ENCODE measurements at regions not wholly inside any gene's neighbourhood (a gene's known extent, or its start where the extent isn't known, plus 50 kb on each side); places are given as distances from the start of the nearest gene placed in this dataset.

DNA sequence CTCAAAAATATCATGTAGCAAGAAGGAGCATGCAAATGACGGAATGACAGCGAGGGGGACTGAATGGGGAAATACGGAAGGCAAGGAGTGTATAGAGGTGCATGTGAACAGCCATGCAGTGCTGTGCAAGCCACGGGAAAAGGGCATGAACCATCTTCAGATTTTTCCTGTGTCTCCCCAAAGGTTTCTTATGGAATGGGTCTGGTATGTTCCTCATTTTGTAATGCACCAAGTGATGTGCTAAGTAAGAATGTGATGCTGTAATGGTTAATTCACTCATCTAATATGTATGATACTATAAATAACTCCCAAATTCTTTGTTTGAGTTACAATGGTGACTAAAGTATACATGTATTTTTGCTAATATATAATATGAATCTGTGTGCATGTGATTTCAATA is 99.0 kb upstream of the DAB2 start:
- DNase-seq: no peak

DNA sequence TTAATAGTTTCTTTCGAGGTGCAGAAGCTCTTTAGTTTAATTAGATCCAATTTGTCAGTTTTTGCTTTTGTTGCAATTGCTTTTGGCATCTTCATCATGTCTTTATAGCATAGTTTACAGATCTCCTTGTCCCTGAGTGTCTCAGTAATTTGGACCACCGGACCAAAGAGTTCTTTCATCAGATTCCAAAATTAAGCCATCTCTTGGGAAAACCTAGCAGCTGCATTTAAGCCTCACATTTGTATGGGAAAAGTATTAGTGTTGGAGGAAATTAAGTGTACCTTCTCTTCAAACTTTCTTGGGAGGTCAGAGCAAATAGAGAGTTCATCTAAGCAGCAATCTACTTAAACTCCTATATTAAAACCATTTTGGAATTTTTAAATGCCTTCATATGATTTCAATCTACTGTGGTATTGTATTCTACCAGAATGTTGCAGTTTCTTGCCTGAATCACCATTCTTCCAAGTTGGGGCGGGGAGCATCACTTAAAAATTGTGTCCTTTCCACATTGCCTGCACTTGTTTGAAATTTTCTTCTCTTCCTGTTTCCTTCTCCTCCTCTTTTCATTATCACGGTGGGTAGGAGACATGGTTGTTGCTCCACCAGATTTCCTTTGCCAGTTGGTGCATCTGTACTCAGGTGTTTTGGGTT is 97.3 kb upstream of the DAB2 start:
- DNase-seq: no peak

DNA sequence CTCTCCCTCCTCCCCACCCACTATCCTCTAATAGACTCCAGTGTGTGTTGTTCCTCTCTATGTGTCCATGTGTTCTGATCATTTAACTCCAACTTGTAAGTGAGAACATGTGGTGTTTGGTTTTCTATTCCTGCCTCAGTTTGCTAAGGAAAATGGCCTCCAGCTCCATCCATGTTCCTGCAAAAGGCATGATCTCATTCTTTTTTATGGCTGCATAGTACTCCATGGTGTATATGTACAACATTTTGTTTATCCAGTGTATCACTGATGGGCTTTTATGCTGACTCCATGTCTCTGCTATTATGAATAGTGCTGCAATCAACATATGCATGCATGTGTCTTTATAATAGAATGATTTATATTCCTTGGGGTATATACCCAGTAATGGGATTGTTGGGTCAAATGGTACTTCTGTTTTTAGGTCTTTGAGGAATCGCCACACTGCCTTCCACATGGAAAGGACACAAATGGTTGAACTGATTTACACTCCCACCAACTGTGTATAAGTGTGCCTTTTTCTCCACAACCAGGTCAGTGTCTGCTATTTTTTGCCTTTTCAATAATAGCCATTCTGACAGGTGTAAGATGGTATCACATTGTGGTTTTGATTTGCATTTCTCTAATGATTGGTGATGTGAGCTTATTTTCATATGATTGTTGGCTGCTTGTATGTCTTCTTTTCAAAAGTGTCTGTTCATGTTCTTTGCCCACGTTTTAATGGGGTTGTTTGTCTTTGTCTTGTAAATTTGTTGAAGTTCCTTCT is 96.5 kb upstream of the DAB2 start:
- no peak for DNase-seq

- DNase-seq: no peak
Measured at GRCh38 chr5:39520232-39520572, 95.4 kb upstream of the DAB2 start.

GRCh38 chr5:39519566-39520231 is 94.9 kb upstream of the DAB2 start:
- DNase-seq: no peak

- DNase-seq: no peak
Measured at GRCh38 chr5:39519079-39519478, 94.3 kb upstream of the DAB2 start.

- DNase-seq: no peak
Measured at GRCh38 chr5:39518516-39518915, 93.7 kb upstream of the DAB2 start.

DNA sequence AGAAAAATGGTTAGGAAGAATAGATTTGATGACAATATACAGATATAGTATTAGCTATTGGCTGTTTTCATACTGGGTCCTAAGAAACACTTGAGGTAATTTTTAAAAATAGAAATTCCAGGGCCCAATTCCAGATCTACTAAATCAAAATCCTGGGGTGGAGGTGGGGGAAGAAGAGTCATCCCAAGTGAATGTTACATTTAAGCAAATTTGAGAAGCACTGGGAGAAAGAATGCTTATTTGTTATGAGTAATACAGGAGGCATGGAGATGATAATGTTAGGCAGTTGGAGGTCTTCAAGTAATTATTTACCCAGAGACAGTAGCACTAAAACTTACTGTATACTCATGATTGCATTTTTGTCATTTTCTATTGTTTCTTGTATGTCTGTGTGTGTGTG is 93.0 kb upstream of the DAB2 start:
- no peak for DNase-seq

- no peak for DNase-seq
Measured at GRCh38 chr5:39515881-39516280, 91.1 kb upstream of the DAB2 start.

DNA sequence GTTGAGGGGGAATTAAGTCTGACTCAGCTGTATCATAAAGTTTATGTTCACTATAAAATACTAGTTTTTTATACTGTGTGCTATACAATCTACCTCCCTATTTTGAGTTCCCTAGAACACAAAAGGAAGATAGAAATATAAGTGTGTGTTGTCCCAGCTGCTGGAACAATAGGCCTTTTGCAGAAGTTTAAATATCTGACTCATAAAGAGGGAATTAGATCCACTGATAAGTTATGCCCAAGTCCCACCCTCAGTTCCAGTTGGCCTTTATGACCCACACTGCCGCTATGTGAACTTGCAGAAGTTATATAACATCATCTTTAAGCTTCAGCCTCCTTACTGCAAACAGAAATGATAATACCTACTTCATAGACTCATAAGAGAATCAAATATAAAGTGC is 88.5 kb upstream of the DAB2 start:
- no peak for DNase-seq

GRCh38 chr5:39506211-39506610 is 81.4 kb upstream of the DAB2 start:
- DNase-seq: no peak

DNA sequence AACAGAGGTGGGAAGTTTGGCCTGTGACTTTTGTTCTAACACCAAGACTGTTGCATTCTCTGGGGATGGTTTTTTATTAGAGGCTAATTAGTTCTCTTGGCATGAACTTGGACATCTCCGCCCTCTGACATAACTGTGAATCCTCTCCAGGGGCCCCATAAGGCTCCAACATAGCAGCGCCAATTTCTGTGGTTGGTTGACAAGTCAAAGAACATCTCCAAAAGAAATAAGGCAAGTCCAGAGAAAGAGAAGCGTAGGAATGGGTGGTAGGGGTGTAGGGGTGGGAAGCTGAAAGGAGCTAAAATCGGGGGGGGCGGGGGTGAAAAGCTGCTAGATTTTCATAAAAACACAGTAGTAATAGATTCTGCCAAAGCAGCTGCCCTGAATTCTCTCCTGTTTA is 81.0 kb upstream of the DAB2 start:
- DNase-seq: no peak

- no peak for DNase-seq
Measured at GRCh38 chr5:39505363-39505762, 80.6 kb upstream of the DAB2 start.

DNA sequence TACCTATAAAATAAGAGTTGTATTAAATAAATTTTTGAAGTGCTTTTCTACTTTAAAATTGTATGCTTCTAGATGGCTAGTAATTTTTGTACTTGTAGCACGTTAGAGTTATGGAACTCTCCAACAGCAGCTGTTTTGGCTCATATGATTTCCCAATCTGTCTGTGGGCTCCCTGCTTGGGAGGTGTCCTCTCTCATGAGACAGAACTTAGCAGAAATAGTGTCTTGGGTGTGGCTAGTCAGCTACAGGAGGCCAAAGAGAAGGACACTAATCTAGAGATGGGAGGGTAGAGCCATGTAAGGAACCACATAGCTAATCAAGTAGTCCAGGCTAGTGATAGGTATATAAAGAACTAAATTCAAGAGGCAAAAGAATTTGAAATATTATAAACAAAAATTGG is 78.4 kb upstream of the DAB2 start:
- no peak for DNase-seq

DNA sequence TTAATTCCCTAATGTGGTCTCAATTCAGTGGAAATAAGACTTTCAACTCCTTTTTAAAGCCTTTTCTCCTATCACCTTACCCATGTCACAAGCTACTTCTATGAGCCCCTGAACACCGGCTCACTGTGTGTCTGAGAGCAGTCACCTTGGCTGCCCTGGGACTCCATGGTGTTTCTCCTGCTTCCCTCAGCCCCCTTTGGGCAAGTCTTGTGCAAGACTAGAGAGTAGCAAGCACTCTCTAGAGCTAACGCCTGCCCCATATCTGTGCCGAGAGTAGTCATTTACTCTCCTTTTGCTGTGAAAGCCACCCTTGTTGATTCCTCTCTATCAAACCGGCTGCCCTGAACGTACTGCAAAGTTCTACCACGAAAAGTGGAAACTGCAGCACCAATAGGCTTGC is 77.9 kb upstream of the DAB2 start:
- DNase-seq: no peak

GRCh38 chr5:39501397-39501796 is 76.6 kb upstream of the DAB2 start:
- DNase-seq: no peak

- no peak for DNase-seq
Measured at GRCh38 chr5:39500551-39501175, 75.9 kb upstream of the DAB2 start.

- no peak for DNase-seq
Measured at GRCh38 chr5:39498278-39498952, 73.6 kb upstream of the DAB2 start.

DNA sequence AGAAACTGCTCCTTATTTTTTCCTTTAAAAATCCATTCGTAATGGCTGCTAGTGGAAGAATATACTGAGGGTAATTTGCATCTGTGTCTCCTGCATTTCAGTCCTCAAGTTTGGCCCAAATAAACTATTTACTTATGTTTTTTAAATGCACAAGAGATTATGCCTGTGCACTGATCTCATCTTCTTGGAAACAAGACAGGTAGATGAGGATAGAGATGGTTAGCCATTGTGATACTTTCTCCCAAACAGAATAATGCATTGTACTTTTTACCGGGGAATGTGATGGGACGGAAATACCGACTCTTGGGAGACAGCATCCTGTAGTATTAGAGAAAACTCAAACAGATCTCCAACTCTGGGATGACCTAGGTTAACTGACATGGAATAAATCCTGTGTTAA is 72.5 kb upstream of the DAB2 start:
- no peak for DNase-seq

DNA sequence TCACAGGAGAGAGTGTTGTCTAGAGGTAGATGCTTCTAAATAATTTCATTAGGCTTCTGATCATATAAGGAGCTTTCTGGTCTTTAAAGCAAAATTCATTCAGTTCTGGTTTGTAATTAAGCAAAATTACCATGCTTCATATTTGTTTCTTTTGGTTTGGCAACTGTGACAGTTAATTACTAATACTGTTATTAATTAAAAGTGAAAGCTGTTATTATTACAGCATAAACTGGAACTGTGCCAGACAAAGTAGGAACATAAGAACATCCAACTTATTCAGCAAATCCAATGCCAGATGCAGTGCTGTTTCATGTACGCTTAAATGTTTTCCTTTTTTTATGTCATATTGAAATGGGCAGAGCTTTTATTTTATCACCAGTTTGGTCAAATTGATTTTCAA is 70.4 kb upstream of the DAB2 start:
- no peak for DNase-seq

- no peak for DNase-seq
Measured at GRCh38 chr5:39494534-39494933, 69.8 kb upstream of the DAB2 start.

DNA sequence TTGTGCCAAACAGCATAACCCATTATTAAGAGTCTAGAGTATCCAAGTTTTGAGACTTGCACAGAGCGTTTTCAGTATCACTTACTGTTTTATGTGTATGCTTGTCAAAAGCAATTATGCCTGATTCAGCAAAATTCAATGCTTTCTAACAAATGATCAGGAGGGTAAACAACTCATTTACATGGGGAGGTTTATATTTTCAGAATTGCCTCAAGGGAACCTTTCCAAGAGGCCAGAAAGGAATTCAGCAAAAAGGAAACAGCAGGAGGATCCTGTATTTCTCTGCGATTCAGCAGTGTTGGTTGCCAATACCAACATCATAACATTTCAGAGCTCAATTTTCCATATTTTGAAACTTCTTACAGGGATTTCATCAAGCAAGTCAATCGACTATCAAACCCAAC is 69.3 kb upstream of the DAB2 start:
- no peak for DNase-seq

DNA sequence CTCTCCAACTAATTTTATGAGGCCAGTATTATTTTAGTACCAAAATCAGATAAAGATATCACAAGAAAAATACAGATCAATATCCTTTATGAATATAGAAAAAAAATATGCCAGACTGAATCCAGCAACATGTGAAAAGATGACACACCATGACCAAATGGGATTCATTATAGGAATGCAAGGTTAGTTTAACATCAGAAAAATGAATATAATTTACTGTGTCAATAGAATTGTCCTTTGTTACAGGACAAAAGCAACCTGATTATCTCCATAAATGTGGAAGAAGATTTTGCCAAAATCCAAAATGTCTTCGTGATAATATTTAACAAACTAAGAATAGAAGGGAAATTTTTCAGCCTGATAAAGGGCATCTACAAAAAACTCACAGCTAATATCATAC is 66.4 kb upstream of the DAB2 start:
- no peak for DNase-seq

GRCh38 chr5:39489263-39489662 is 64.5 kb upstream of the DAB2 start:
- DNase-seq: no peak

Data from KG1 (cell line).